ENCODE measurements at regions not wholly inside any gene's neighbourhood (a gene's known extent, or its start where the extent isn't known, plus 50 kb on each side); places are given as distances from the start of the nearest gene placed in this dataset.
"Not testable (repeated sequence)": the region's sequence is repeated elsewhere in the genome, so short reads cannot be mapped to it uniquely, and the experiment has no call there.

DNA sequence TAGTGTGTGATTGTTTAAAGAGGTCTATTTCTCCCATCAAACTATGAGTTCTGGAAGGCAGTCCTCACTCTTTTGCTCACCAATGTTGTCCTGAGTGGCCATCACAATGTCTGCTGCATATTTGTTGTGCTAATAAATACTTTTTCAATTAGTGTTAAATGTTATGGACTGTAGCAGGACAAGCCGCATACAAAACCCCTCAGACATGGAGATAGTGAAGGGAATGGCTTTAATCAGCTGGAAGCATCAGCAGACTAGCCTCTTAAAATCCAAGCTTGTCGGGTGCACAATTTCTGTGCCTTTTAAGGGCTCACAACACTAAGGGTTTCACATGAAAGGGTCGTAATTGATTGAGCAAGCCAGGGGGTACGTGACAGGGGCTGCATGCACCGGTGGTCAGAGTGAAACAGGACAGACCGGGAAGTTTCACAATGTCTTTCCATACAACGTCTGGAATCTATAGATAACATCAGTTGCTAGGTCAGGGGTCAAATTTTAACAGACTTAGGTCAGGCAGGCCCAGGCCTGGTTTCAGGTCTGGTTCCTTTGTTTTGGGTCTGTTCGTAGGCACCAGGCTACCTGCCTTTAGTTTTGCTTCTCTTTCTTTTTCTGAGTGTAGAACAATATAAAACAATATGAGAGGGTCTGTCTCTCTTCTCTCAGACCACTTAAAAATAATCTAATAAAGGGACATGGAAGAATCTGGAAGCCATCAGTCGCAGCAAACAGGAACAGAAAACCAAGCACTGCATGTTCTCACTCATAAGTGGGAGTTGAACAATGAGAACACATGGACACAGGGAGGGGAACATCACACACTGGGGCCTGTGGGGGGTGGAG, 327.6 kb upstream of the HTR1E start:
- DNase-seq (ENCODE audit: low spot score), result no peak

DNA sequence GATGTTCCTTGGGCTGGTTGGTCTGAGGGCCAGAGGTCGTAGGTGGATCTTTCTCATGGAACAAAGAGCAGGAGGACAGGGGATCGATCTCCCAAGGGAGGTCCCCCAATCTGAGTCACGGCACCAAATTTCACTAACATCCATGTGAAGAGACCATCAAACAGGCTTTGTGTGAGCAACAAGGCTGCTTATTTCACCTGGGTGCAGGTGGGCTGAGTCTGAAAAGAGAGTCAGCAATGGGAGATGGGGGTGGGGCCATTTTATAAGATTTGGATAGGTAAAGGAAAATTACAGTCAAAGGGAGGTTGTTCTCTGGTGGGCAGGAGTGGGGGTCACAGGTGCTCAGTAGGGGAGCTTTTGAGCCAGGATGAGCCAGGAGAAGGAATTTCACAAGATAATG, 334.0 kb upstream of the HTR1E start:
- DNase-seq (ENCODE audit: low spot score), result not testable (repeated sequence)

DNA sequence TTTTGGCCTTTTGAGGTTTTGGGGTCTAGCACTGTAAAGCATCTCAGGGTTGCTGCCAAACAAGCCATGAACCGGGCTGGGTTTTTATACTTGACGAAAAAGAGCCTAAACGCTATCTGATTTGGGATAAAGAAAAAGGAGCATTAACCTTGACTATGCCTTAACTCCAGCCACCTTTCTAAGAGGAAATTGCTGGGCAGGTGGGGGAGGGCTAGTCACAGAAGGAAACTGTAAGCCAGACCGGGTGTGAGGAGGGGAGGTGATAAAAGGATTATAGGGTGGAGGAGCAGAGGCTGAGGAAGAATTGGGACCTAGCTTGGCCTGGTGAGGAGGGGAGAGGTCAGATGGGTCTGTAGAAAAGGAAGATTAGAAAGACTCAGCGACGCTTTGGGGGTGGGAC, 335.2 kb upstream of the HTR1E start:
- not testable (repeated sequence) for DNase-seq (ENCODE audit: low spot score)

DNA sequence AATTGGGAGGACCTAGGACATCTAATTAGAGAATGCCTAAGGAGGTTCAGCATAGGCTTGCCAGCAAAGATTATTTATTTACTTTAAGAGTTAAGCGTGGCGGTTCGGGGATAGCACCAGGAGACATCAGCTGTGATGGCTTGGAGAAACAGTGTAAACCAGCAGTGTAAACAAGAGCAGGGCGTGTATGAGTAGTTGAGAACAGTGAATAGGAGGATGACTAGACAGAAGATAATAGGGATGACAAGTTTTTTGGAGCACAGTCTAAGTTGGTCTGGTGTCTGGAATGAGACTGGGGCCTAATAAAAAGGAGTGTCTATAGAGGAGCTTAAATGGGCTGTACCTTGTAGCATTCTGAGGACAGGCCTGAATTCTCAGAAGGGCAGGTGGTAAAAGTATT, 338.4 kb upstream of the HTR1E start:
- DNase-seq (ENCODE audit: low spot score), result not testable (repeated sequence)

DNA sequence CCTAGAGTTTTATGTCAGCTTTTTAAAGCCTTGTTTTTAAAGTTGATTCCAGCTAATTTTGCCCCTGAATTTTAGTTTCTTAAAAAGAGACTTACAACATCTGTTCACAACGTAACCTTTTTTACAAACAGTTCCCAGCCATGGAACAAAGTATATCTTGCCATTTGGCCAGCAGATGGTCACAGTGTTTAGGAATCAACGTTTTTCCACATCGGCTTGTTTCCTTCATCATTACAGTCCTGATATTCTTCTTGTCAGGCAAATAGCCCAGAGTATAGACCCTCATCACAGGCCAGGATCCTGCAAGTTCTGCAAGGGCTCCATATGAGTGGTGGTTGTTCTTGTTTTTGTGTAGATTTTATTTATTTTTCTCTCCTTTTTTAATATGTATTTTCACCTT, 341.7 kb upstream of the HTR1E start:
- DNase-seq (ENCODE audit: low spot score), result no peak

DNA sequence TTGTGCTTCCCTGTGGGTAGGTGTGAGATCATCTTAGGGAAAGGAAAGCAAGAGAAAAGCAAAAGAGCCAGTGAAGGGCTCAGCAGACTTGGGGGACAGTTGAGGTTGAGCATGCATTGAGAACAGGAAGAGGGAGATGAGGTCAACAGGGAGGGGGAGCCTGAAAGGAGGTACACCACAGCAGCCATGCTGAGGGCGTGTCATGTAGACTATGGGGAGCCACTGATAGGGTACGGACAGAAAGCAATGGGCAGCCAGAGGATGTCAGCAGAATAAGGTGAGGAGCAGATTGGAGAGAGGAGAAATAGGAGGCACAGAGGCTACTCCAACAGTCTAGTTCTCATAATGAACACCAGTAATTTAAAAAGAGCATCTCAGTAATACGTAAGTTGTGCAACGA, 351.1 kb upstream of the HTR1E start:
- no peak for DNase-seq (ENCODE audit: low spot score)

DNA sequence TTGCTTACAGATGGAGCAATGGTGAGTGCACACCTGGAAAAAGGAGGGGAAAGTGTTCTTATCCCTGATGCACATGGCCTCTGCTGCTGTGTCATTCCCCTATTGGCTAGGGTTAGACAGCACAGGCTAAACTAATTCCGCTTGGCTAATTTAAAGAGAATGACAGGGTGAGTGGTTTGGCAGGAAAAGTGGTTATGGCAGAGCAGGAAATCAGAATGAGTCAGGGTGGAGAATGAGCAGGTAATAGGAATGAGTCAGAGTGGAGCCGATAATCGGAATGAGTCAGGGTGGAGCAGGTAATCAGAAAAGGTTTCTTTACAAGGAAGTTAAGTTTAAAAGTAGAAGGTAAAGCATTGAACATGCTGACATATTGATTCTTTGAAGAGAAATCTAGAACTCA, 355.5 kb upstream of the HTR1E start:
- no peak for DNase-seq (ENCODE audit: low spot score)

DNA sequence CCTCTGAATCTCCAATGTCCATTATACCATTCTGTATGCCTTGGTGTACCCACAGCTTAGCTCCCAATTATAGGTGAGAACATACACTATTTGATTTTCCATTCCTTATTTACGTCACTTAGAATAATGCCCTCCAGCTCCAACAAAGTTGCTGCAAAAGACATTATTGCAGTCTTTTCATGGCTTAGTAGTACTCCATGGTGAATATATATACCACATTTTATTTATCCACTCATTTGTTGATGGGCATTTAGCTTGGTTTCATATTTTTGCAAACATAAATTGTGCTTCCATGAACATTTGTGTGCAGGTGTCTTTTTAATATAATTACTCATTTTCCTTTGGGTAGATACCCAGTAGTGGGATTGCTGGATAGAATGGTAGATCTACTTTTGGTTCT, 374.1 kb upstream of the HTR1E start:
- no peak for DNase-seq (ENCODE audit: low spot score)

DNA sequence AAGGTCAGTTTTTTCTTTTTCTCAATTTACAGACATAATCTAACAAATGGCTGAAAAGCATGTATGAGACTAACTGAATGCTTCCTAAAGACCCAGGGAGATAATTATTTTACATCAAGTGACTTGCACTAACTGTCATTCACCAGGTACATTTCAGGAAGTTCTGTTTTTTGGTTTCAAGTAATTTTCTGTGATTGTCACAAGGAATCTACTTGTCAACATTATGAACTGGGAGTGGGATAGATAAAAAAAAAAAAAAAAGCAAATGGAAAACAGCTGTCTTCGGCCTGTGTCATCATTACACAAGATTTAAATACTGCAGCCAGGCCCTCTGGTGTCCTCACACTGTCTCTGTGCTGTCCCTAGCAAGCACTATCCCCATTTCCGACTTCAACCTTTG, 379.0 kb upstream of the HTR1E start:
- DNase-seq (ENCODE audit: low spot score), result no peak

DNA sequence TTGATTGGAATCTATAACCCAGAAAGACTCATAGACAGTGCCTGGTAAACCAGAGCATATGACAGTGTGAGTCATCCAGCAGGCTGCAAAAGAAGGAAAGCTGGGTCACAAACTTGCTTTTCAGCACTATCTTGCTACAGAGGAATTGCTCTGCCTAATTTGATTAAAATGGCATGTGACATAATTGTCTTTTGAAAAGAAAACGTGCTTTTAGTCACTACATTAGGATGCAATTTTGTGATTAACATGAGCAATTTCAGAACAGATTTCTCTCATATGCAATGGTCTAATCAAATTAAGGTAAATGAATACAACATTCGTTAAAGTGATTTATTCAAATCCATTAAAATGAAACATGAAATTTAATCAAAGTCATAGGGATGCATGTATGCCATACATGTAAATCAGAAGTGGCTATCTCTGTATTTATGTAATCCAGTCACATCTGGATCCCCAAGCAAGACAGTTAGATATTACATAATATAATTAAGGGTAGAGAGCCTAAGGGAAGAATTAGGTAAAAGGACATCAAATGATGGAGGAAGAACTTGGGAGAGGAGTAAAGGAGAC, 400.0 kb upstream of the HTR1E start:
- DNase-seq (ENCODE audit: low spot score), result no peak

DNA sequence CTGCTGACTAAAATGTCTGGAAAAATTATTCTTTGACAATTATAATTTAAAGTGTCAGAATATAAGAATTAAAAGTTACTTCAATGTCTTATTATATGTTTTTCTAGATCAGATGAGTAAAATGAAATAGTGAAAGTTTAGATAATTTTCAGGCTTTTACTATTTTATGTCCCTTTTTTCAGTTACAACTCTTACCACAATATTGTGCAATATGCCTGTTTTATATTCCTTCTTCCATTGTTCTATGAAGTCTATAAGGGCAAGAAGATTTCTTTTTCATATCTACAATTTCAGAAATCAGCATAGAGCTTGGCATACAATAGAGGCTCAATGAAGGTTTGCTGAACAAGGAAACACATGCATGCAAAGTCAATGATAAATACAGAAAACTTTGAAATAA, 401.2 kb upstream of the HTR1E start:
- DNase-seq (ENCODE audit: low spot score), result no peak

DNA sequence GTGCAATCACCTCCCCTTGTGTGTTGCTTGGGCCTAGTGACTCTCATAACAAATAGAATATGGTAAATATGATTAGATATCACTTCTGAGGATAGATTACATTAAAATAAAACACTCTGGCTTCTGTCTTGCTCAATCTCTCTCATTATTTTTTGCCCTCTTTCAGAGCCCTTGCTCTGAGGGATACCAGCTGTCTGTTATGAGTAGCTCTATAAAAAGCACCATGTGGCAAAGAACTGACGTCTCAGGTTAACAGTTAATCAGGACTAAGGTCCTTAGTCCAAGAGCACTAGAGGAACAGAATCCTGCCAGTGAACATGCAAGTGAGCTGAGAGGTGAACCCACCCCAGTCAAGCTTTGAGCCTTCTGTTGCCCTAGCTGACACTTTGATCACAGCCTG, 402.2 kb upstream of the HTR1E start:
- DNase-seq (ENCODE audit: low spot score), result no peak

DNA sequence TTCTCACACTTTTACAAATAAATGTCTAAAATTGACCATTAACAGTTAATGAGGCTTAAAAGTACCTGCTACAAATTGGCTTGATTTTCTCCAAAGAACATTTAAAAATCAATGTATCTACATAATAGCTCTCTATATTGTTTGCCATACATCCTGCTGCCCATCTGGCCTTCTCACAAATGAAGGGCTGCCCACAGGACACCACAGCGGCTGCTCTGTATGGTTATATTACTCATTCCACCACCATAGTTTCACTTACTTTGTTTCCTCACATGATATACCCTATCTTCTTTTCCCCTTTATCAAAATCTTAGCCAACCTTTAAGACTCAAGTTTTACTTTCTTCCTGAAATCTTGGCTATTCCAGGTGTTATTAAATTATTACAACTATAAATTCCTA, 407.7 kb upstream of the HTR1E start:
- DNase-seq (ENCODE audit: low spot score), result no peak

DNA sequence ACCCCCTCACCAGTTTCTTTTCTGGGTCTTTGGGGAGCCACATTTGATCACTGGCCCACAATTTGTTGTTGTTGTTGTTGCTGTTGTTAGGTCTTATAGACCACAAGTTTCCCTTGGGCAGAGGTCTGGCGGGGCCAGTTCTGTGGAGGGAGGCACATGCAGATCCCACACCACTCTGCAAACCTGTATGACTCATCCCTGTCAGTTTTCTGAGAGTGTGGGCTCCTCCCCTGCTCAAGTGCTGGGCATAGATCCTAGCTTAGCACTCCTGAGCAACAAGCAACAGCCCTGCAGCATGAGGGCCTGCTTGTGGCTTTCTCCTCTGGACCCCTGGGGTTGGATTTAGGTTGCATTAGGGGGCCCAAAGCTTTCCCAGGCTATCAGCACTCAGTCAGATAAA, 411.1 kb upstream of the HTR1E start:
- no peak for DNase-seq (ENCODE audit: low spot score)

DNA sequence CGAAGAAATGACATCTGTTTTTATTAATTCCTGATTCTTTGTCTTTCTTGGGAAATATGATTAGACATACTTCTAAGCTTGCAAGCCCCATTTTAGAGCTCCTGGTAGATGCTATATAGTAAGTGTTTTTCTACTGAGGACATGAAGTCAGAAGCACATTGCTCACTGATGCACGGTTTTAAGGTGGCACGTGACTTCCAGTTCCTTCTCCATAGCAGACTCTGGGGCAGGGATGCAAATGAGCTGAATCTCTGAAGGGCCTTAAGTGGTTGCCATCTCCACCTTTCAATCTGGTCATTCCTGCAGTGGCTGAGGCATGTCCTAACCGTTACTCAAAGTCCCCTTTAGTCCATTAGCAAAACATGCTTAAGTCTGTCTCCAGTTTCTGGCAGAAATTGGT, 421.2 kb upstream of the HTR1E start:
- DNase-seq (ENCODE audit: low spot score), result no peak

DNA sequence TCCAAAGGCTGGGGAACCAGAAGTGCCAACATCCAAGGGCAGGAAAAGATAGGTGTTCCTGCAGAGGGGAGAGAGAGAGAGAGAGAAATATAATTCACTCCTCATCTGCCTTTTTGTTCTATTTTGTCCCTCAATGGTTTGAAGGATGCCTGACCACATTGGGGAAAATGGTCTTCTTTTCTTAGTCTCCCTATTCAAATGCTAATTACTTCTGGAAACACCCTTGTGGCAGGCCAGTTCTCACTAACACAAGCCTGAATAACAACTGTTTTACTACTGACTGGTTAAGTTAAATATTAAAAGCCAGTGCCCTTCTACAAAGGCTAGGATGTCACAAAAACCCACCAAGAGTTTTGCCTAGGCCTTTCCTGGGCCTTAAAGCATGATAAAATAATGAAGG, 425.4 kb upstream of the HTR1E start:
- no peak for DNase-seq (ENCODE audit: low spot score)

DNA sequence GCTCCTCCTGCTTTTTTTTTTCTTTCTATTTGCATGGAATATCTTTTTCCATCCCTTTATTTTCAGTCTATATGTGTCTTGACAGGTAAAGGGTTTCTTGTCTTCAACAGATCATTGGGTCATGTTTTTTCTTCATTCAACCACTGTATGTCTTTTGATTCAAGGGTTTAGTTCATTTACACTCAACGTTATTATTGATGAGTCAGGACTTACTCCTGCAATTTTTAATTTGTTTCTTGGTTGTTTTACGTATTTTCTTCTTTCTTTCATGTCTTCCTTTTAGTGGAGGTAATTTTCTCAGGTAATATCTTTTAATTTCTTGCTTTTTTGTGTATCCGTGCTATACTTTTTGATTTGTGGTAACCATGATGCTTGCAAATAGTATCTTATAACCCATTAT, 429.1 kb upstream of the HTR1E start:
- no peak for DNase-seq (ENCODE audit: low spot score)

DNA sequence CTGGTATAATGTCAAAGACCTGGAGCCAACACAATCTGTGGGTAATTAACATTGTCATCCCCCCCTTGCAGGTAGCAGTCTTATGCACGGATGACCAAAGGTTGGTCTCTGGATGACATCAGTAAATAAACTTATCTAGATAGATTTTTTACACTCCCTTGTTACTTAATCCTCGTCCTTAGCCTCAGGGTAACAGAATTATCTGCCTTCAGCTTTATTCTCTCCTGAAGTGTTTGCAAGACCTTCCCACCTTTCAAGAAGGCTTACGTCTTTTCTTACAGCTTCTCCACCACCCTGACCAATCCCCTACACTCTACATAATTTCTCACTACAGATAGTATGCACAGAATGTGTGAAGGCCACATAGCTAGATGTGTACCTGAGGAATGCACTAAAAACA, 434.8 kb upstream of the HTR1E start:
- no peak for DNase-seq (ENCODE audit: low spot score)

DNA sequence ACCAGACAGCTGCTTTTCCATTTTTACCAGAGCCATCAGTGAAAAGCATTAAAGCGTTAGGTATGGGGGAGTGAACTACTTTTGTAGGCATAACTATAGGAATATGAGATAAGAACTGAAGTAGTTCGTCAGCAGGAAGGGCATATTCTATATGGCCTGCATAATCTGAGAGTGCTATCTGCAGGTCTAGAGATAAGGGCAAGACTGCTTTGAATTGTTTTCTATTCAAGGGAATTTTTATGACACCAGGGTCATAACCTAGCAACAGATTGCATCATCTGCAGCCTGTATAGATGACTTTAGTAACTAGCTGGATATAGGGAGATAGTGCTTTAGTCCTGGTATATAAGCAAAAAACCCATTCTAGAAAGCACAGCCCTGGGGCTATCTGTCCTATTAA, 437.3 kb upstream of the HTR1E start:
- no peak for DNase-seq (ENCODE audit: low spot score)

DNA sequence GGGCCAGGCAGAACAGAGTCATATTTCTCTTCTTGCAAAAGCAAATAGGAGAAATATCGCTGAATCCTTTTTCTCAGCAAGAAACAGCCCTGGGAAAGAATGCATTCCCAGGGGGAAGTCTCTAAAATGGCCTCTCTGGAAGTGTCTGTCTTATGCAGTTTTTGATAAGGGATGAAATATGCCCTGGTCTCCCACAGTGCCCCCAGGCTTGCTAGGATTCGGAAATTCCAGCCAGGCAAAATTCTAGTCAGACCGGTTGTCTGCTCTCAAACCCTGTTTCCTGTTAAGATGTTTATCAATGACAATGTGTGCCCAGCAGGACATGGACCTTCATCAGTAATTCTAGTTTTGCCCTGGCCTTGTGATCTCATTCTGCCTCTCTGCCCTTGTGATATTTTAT, 448.3 kb upstream of the HTR1E start:
- not testable (repeated sequence) for DNase-seq (ENCODE audit: low spot score)

DNA sequence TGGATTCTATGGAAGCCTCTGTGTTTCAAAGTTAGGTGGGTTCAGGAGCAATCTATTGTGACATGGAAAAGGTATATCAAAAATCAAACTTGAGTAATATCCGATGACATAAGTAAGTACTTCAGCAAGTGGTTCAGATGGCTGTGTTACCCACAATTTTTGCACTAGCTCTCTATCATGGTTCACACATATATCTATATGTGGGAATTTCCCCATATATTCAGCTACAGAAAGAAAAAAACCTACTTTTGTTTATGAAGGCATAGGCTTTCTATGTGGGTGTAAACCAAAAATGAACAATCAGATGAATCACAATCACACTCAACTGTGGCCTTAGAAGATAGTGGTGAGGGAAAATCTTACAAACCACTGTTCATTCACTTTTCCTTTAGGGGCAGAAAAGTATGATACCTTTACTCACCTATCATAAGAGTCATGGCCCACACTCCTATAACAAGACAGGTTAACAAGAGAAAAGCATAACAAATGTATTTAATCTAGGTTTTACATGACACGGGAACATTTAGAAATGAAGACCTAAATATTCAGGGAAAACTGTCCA, 449.6 kb upstream of the HTR1E start:
- DNase-seq (ENCODE audit: low spot score), result no peak

DNA sequence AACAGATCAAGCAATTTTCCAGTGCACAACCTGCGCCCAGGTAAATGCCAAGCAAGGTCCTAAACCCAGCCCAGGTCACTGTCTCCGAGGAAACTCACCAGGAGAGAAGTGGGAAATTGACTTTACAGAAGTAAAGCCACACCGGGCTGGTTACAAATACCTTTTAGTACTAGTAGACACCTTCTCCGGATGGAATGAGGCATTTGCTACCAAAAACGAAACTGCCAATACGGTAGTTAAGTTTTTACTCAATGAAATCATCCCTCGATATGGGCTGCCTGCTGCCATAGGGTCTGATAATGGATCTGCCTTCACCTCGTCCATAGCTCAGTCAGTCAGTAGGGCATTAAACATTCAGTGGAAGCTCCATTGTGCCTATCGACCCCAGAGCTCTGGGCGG, 459.0 kb upstream of the HTR1E start:
- not testable (repeated sequence) for DNase-seq (ENCODE audit: low spot score)

DNA sequence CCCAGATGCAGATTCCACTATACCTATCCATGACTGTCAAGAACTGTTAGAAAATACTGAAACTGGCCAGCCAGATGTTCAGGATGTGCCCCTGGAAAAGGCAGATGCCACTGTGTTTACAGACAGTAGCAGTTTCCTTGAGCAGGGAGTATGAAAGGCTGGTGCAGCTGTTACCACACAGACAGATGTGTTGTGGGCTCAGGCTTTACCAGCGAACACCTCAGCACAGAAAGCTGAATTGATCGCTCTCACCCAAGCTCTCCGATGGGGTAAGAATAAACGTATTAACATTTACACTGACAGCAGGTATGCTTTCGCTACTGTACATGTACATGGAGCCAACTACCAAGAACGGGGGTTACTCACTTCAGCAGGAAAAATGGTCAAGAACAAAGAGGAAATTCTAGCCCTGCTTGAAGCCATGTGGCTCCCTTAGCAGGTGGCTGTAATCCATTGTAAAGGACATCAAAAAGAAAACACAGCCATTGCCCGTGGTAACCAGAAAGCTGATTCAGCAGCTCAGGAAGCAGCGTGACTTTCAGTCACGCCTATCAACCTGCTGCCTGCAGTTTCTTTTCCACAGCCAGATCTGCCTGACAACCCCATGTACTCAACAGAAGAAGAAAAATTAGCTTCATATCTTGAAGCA, 459.7 kb upstream of the HTR1E start:
- no peak for DNase-seq (ENCODE audit: low spot score)
